Caco-2 (cell line): ENCODE measurements at regions not wholly inside any gene's neighbourhood (a gene's known extent, or its start where the extent isn't known, plus 50 kb on each side); places are given as distances from the start of the nearest gene placed in this dataset.

Experiments used
- BruUV-seq: library from RNA; stranded (reverse); fragments of 400-500 nt; replicated peaks from 2 replicates; lab custom pipeline; 2021; lab: Mats Ljungman, UMichigan
- CTCF ChIA-PET: fragments of 300-600 bp; sonication (Branson Sonifier 250); formaldehyde crosslinking; loops from one replicate; lab custom pipeline; 2022; ENCODE audit warnings: antibody characterized with exemption; lab: Charles Lee
- POLR2A ChIA-PET: fragments of 300-600 bp; sonication (Branson Sonifier 250); formaldehyde crosslinking; loops from one replicate; lab custom pipeline; 2022; ENCODE audit warnings: antibody characterized with exemption; lab: Charles Lee
- DNase-seq, 2 experiments: peaks; one replicate each; pipeline versions ENCODE4 v3.0.0 to v3.0.0-alpha.2; 2020 to 2022
- H3K27me3 ChIP-seq: replicated peaks from 2 replicates; pipeline ENCODE4 v1.6.0; 2011; ENCODE audit warnings: low read length; ENCODE audit not compliant: control insufficient read depth, insufficient read depth
- H3K36me3 ChIP-seq: 2 replicates; pipeline ENCODE4 v1.5.1; 2011; ENCODE audit warnings: low read length; ENCODE audit not compliant: control insufficient read depth, insufficient read depth
- H3K4me1 ChIP-seq: fragments of 250-450 bp; sonication (Bioruptor Pico); 2 replicates; pipeline ENCODE4 v1.5.1; 2020; ENCODE audit warnings: mild to moderate bottlenecking
- H3K4me3 ChIP-seq: 2 replicates; pipeline ENCODE4 v1.5.1; 2011; ENCODE audit warnings: low read depth, mild to moderate bottlenecking, control low read depth, low read length
- H3K9me3 ChIP-seq: fragments of 250-450 bp; sonication (Bioruptor Pico); 2 replicates; pipeline ENCODE4 v1.5.1; 2020; ENCODE audit warnings: mild to moderate bottlenecking, moderate library complexity
- H3K27ac Mint-ChIP-seq: one replicate; pipeline ENCODE4 v1.8.0; 2022; ENCODE audit warnings: mixed read lengths; ENCODE audit not compliant: unreplicated experiment
- H3K27me3 Mint-ChIP-seq: one replicate; pipeline ENCODE4 v1.8.0; 2022; ENCODE audit warnings: mixed read lengths; ENCODE audit not compliant: insufficient read depth, unreplicated experiment
- H3K36me3 Mint-ChIP-seq: one replicate; pipeline ENCODE4 v1.8.0; 2022; ENCODE audit warnings: mild to moderate bottlenecking, mixed read lengths; ENCODE audit not compliant: insufficient read depth, unreplicated experiment
- H3K4me1 Mint-ChIP-seq: one replicate; pipeline ENCODE4 v1.8.0; 2022; ENCODE audit warnings: low read depth, mixed read lengths; ENCODE audit not compliant: unreplicated experiment
- H3K4me3 Mint-ChIP-seq: one replicate; pipeline ENCODE4 v1.8.0; 2022; ENCODE audit warnings: mild to moderate bottlenecking, moderate library complexity, mixed read lengths; ENCODE audit not compliant: unreplicated experiment
- H3K9me3 Mint-ChIP-seq: one replicate; pipeline ENCODE4 v1.8.0; 2022; ENCODE audit warnings: mixed read lengths; ENCODE audit not compliant: unreplicated experiment
- intact Hi-C: fragments of 100-400 bp; cut with micrococcal nuclease; formaldehyde crosslinking; loops from one replicate; pipeline ENCODE4 v1.10.0; 2022; ENCODE audit not compliant: unreplicated experiment
- TF ChIP-seq, protein P1 (sequence below), 2 experiments: fragments of 200-600 bp in 1 of 2; IDR thresholded peaks; 1 replicate in 1 of 2; 2 replicates in 1 of 2; pipeline versions ENCODE4 v1.5.1 to v1.8.0; 2011 to 2022; ENCODE audit warnings: antibody characterized with exemption in 1 of 2, control low read depth in 1 of 2, inconsistent platforms in 1 of 2, low read depth in 1 of 2, low read length in 1 of 2, mild to moderate bottlenecking in 1 of 2, moderate library complexity in 1 of 2; ENCODE audit not compliant: insufficient read depth in 1 of 2, severe bottlenecking in 1 of 2, unreplicated experiment in 1 of 2

DNA sequence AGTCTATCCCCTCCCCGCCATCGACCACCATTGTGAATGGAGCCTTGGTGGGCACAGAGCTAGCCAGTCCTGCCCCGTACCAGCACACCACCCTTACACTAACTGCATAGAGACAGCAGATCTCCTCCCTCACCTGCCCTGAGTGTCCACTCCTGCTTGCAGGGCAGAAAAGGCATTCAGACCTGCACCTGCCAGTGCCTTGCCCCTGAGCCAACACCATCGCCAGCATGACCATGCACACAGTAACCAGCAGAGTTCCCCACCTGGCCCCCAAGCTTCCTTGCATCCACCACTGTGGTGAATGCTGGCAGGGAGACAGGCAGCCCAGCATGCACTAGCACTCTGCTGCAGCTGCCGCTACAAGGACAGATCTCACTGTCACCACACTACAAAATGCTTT lies 397.1 kb downstream of the KLHL4 start:
- H3K4me1 Mint-ChIP-seq, result no peaks in the 10 kb centered on the region
- H3K4me3 ChIP-seq, result no peak overlapping the region
- CTCF ChIA-PET, result no interaction called here
- H3K4me3 Mint-ChIP-seq, result no peak overlapping the region
- H3K36me3 Mint-ChIP-seq, result no peaks in the 10 kb centered on the region
- H3K9me3 ChIP-seq, result no peaks in the 10 kb centered on the region
- intact Hi-C loops, result no loop called here
- DNase-seq, result no peak
- no peaks in the 10 kb centered on the region for H3K4me1 ChIP-seq
- no peak overlapping the region for H3K27ac Mint-ChIP-seq
- BruUV-seq, result no TSS peak
- TF ChIP-seq, protein P1, sequence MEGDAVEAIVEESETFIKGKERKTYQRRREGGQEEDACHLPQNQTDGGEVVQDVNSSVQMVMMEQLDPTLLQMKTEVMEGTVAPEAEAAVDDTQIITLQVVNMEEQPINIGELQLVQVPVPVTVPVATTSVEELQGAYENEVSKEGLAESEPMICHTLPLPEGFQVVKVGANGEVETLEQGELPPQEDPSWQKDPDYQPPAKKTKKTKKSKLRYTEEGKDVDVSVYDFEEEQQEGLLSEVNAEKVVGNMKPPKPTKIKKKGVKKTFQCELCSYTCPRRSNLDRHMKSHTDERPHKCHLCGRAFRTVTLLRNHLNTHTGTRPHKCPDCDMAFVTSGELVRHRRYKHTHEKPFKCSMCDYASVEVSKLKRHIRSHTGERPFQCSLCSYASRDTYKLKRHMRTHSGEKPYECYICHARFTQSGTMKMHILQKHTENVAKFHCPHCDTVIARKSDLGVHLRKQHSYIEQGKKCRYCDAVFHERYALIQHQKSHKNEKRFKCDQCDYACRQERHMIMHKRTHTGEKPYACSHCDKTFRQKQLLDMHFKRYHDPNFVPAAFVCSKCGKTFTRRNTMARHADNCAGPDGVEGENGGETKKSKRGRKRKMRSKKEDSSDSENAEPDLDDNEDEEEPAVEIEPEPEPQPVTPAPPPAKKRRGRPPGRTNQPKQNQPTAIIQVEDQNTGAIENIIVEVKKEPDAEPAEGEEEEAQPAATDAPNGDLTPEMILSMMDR (IDR thresholded peaks at IDR 0.05; ENCODE audit: insufficient read depth in 1 of 2, low read depth in 1 of 2, low read length in 1 of 2, severe bottlenecking in 1 of 2, unreplicated experiment in 1 of 2), result no peak
- no peaks in the 10 kb centered on the region for H3K9me3 Mint-ChIP-seq
- H3K27me3 Mint-ChIP-seq, result no peaks in the 10 kb centered on the region
- POLR2A ChIA-PET, result no interaction called here
- no peaks in the 10 kb centered on the region for H3K27me3 ChIP-seq
- H3K36me3 ChIP-seq, result no peaks in the 10 kb centered on the region

DNA sequence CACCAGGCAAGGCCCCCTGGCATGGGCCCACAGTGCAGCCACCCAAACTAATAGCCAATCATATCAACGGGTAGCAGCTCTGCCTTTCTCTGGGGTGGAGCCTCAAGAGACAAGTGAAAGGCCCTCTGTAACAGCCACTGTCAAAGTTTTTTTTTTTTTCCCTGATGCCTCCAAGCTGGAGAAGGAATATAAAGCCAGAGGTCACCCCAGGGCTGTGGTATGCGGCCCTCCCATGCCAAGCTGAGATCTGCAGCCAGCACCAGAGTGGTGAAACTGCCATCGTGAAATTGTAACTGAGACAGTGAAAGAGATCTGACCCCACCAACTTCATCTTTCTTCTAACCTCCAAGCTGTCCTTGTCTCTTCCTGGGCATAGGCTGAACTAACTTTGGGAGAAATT lies 407.0 kb downstream of the KLHL4 start:
- BruUV-seq, result no TSS peak
- DNase-seq, result no peak
- H3K9me3 Mint-ChIP-seq, result no peaks in the 10 kb centered on the region
- CTCF ChIA-PET, result no interaction called here
- POLR2A ChIA-PET, result no interaction called here
- Histone ChIP-seq H3K27me3 (no peaks in the 10 kb centered on the region), H3K4me1 (no peaks in the 10 kb centered on the region), H3K9me3 (no peaks in the 10 kb centered on the region), H3K36me3 (no peaks in the 10 kb centered on the region), H3K4me3 (no peak overlapping the region)
- H3K27ac Mint-ChIP-seq, result no peak overlapping the region
- TF ChIP-seq, protein P1 (IDR thresholded peaks at IDR 0.05; ENCODE audit: insufficient read depth in 1 of 2, low read depth in 1 of 2, low read length in 1 of 2, severe bottlenecking in 1 of 2, unreplicated experiment in 1 of 2), result no peak
- no peaks in the 10 kb centered on the region for H3K4me1 Mint-ChIP-seq
- no peak overlapping the region for H3K4me3 Mint-ChIP-seq
- no peaks in the 10 kb centered on the region for H3K27me3 Mint-ChIP-seq
- no peaks in the 10 kb centered on the region for H3K36me3 Mint-ChIP-seq
- intact Hi-C loops, result no loop called here

DNA sequence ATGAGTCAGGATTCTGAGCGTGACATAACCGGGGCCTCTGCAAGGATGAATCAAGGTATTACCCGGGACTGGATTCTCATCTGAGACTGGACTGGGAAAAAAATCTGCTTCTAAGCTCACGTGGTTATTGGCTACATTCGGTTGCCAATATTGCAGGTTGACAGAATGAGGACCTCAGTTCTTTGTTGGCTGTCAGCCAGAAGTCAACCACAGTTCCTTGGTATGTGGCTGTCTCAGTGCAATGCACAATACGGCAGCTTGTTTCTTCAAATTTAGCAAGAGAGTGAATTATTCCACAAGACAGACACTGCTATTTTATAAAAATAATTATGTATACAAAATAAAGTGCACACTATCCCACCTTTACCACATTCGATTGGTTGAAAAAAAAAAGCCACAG lies 424.2 kb downstream of the KLHL4 start:
- Histone ChIP-seq H3K4me1 (no peaks in the 10 kb centered on the region), H3K4me3 (no peak overlapping the region), H3K27me3 (no peaks in the 10 kb centered on the region), H3K9me3 (no peaks in the 10 kb centered on the region), H3K36me3 (no peaks in the 10 kb centered on the region)
- Mint-ChIP-seq H3K4me3 (no peak overlapping the region), H3K36me3 (no peaks in the 10 kb centered on the region), H3K9me3 (peaks cover 12% of the 10 kb centered on the region), H3K4me1 (no peaks in the 10 kb centered on the region), H3K27me3 (no peaks in the 10 kb centered on the region), H3K27ac (no peak overlapping the region)
- TF ChIP-seq, protein P1 (IDR thresholded peaks at IDR 0.05; ENCODE audit: insufficient read depth in 1 of 2, low read depth in 1 of 2, low read length in 1 of 2, severe bottlenecking in 1 of 2, unreplicated experiment in 1 of 2), result no peak
- ChIA-PET CTCF (no interaction called here), POLR2A (no interaction called here)
- no peak for DNase-seq
- intact Hi-C loops, result no loop called here
- BruUV-seq, result no TSS peak
